Left ventricle myocardium inferior (tissue), 1 donor: ENCODE measurements at regions not wholly inside any gene's neighbourhood (a gene's known extent, or its start where the extent isn't known, plus 50 kb on each side); places are given as distances from the start of the nearest gene placed in this dataset.

Experiments used
- DNase-seq: peaks from one replicate; pipeline ENCODE4 v3.0.0-alpha.2; 2020
- H3K27ac ChIP-seq: fragments of 200-600 bp; replicated peaks from 2 replicates; pipeline ENCODE4 v1.8.0; 2021
- H3K27me3 ChIP-seq: fragments of 200-600 bp; 2 replicates; pipeline ENCODE4 v1.8.0; 2021; ENCODE audit warnings: low read depth
- H3K36me3 ChIP-seq: fragments of 200-600 bp; 2 replicates; pipeline ENCODE4 v1.8.0; 2021
- H3K4me1 ChIP-seq: fragments of 200-600 bp; 2 replicates; pipeline ENCODE4 v1.8.0; 2021
- H3K4me3 ChIP-seq: fragments of 200-600 bp; 2 replicates; pipeline ENCODE4 v1.8.0; 2021; ENCODE audit warnings: mild to moderate bottlenecking, moderate library complexity
- H3K9me3 ChIP-seq: fragments of 200-600 bp; replicated peaks from 2 replicates; pipeline ENCODE4 v1.8.0; 2021
- CTCF ChIP-seq: fragments of 200-600 bp; IDR thresholded peaks from 2 replicates; pipeline ENCODE4 v1.8.0; 2021; ENCODE audit warnings: antibody characterized with exemption, mild to moderate bottlenecking, borderline replicate concordance
- intact Hi-C: fragments of 100-400 bp; cut with micrococcal nuclease; formaldehyde crosslinking; loops from one replicate; pipeline ENCODE4 v1.11.0; 2022
- donor health status: DM: no; HTN: yes; CAD: no; lungs with severe emphysema.

GRCh38 chr14:66099931-66100330 lies 386.2 kb upstream of the CCDC196 start:
- Histone ChIP-seq H3K9me3 (no peaks in the 10 kb centered on the region), H3K36me3 (no peaks in the 10 kb centered on the region), H3K4me3 (no peak overlapping the region), H3K27ac (no peak overlapping the region), H3K4me1 (no peaks in the 10 kb centered on the region), H3K27me3 (peaks cover 28% of the 10 kb centered on the region)
- TF ChIP-seq CTCF, result no peak
- no peak for DNase-seq
- intact Hi-C loops, result no loop called here

- no peak for TF ChIP-seq CTCF
- no peak overlapping the region for H3K27ac ChIP-seq
- no peaks in the 10 kb centered on the region for H3K4me1 ChIP-seq
- intact Hi-C loops, result no loop called here
- no peak overlapping the region for H3K4me3 ChIP-seq
- no peak for DNase-seq
- H3K27me3 ChIP-seq, result peaks cover 24% of the 10 kb centered on the region
- no peaks in the 10 kb centered on the region for H3K9me3 ChIP-seq
- H3K36me3 ChIP-seq, result no peaks in the 10 kb centered on the region
Observed at GRCh38 chr14:66101662-66102061, 384.5 kb upstream of the CCDC196 start.

GRCh38 chr14:66104486-66104885 lies 381.7 kb upstream of the CCDC196 start:
- no peaks in the 10 kb centered on the region for H3K4me1 ChIP-seq
- no peak overlapping the region for H3K27ac ChIP-seq
- TF ChIP-seq CTCF, result no peak
- intact Hi-C loops, result no loop called here
- H3K36me3 ChIP-seq, result no peaks in the 10 kb centered on the region
- H3K4me3 ChIP-seq, result no peak overlapping the region
- H3K27me3 ChIP-seq, result peaks cover 30% of the 10 kb centered on the region
- no peaks in the 10 kb centered on the region for H3K9me3 ChIP-seq
- DNase-seq, result no peak

- Histone ChIP-seq H3K9me3 (no peaks in the 10 kb centered on the region), H3K36me3 (no peaks in the 10 kb centered on the region), H3K4me1 (no peaks in the 10 kb centered on the region), H3K4me3 (no peak overlapping the region), H3K27me3 (peaks cover 33% of the 10 kb centered on the region), H3K27ac (no peak overlapping the region)
- intact Hi-C loops, result no loop called here
- no peak for DNase-seq
- TF ChIP-seq CTCF, result no peak
Observed at GRCh38 chr14:66105815-66106214, 380.4 kb upstream of the CCDC196 start.

GRCh38 chr14:66109426-66109825 lies 376.7 kb upstream of the CCDC196 start:
- H3K4me3 ChIP-seq, result no peak overlapping the region
- H3K27me3 ChIP-seq, result peaks cover 12% of the 10 kb centered on the region
- no peak for TF ChIP-seq CTCF
- peaks cover 6% of the 10 kb centered on the region for H3K9me3 ChIP-seq
- no peak overlapping the region for H3K27ac ChIP-seq
- DNase-seq, result no peak
- intact Hi-C loops, result no loop called here
- no peaks in the 10 kb centered on the region for H3K36me3 ChIP-seq
- no peaks in the 10 kb centered on the region for H3K4me1 ChIP-seq

GRCh38 chr14:66111891-66112290 lies 374.3 kb upstream of the CCDC196 start:
- intact Hi-C loops, result no loop called here
- Histone ChIP-seq H3K27ac (no peak overlapping the region), H3K27me3 (peaks cover 18% of the 10 kb centered on the region), H3K9me3 (peaks cover 6% of the 10 kb centered on the region), H3K4me1 (no peaks in the 10 kb centered on the region), H3K36me3 (no peaks in the 10 kb centered on the region), H3K4me3 (no peak overlapping the region)
- no peak for DNase-seq
- TF ChIP-seq CTCF, result no peak
